ENCODE measurements at regions not wholly inside any gene's neighbourhood (a gene's known extent, or its start where the extent isn't known, plus 50 kb on each side); places are given as distances from the start of the nearest gene placed in this dataset.
"Not testable (repeated sequence)": the region's sequence is repeated elsewhere in the genome, so short reads cannot be mapped to it uniquely, and the experiment has no call there.

DNA sequence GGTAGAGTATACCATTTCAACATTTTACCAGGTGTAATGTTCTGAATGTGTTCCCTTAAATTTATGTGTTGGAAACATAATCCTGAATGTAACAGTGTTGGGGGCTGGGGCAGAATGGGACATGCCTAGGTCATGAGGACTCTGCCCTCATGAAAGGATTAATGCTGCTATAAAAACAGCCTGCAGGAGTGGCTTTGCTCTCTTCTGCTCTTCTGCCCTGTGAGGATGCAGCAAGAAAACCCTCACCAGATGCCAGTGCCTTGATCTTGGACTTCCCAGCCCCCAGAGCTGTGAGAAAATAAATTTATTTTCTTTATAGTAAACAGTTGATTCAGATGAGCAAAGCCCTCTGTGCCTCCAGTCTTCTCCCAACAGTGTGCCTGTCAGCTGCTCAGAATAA lies 326.0 kb upstream of the ONECUT1 start:
- no peak for DNase-seq

GRCh38 chr15:53115563-53115962 lies 325.4 kb upstream of the ONECUT1 start:
- DNase-seq: no peak

GRCh38 chr15:53114960-53115359 lies 324.8 kb upstream of the ONECUT1 start:
- DNase-seq: no peak

DNA sequence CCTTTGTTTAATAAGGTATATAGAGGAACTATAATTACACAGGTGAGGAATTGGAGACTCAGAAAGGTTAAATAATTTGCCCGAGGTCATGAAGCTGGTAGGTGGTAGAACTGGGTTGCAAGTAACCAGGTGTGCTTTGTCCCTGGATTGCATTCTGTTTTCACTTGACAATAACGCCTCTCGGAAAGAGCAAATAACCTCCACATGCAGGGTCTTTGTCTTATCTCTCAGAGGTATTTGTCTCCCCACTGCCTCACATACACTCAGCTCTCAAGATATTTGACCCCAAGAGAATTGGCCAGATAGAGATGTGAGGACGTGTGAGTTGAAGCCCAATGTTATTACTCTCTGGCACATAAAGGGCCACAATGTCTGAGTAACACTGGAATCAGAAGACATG lies 320.9 kb upstream of the ONECUT1 start:
- no peak for DNase-seq

GRCh38 chr15:53108319-53108718 lies 318.2 kb upstream of the ONECUT1 start:
- DNase-seq: no peak

DNA sequence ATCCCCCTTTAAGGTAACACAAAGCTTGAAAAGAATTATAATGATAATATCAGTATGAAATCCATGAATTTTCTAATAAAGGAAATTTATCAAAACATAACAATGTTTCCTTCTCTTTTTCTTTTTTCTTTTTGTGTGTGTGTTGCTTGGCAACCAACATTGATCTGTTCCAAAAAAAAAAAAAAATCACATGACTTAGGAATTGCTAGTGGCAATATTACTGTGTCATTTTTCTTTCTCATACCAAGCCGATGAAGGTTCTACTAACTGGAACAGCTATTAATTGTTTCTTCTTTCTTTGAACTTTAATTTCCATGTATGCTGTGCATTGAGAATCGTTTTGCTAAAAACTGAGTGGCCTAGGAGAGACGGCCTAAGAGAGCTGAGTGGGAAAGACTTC lies 317.7 kb upstream of the ONECUT1 start:
- no peak for DNase-seq

GRCh38 chr15:53106505-53107286 lies 316.6 kb upstream of the ONECUT1 start:
- DNase-seq: no peak

DNA sequence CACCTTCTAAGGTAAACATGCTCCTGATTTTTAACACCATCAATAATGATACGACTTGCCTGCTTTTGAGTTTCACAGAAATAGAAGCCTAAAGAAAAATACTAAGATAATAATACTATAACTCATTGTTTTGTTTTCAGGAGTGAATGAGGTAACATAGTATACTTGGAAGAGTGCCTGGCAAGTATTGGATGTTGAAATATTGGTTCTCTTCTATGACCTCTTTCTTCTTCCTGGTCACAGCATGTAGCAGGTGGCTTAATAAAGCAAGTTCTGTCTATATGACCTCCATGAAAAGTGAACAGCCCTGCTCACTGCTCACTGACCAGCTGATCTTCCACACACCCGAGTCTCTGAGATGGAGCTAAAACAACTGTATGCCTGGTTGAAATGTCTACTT lies 312.3 kb upstream of the ONECUT1 start:
- no peak for DNase-seq

GRCh38 chr15:53080484-53080883 lies 290.3 kb upstream of the ONECUT1 start:
- DNase-seq: no peak

DNA sequence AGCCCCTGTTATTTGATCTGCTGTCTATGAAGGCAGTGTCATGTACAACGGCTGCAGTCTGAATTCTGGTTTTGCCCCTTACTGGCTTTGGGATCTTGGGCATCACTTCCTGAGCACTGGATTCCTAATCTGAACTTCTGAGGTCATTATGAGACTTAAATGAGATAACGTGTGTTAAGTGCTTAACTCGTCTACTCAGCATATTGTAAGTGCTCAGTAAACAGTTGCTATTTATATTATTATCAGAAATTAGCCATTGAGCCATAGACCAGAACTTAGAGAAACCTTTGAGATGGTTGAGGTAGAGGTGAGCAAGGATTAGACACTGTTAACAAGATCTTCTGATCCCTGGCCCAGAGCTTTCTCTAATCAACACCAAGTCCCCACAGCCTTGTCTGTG lies 284.1 kb upstream of the ONECUT1 start:
- DNase-seq: no peak

GRCh38 chr15:53072077-53072476 lies 281.9 kb upstream of the ONECUT1 start:
- no peak for DNase-seq

- no peak for DNase-seq
Measured at GRCh38 chr15:53068636-53069035, 278.5 kb upstream of the ONECUT1 start.

DNA sequence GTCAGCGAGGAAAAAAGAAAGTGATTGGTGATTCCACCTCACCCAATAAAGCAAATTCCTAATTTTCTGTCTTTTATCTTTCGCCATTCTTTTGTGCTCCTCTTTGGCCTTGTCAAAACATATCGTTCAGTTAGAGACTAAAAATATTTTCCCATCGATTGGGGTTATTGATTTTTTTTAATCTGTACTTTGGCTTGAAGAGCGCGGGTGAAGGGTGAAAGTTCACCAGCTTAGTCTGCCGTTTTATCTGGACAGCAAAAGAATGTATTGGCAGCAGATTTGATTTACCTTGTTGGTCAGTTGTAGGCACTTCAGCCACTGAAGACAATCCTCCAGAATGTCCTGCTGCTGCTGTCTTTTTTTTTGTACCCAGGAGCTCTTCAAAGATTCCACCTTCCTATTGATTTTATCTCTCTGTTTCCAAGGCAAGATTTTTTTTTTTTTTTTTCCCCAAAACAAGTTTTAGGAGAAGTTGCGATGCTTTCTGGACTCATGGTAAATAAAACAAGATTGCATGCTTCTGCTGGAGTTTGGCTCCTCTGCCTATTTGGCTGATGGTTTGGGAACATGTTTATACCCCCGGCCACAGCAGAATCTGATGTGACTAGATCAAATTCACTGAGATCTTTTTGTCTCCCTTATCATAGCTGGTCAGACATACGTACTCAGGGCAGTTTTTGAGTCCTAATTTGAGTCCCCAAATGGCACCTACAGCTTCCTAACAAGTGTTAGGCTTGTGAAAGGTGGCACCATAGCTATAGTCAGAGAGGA lies 269.3 kb upstream of the ONECUT1 start:
- no peak for DNase-seq

DNA sequence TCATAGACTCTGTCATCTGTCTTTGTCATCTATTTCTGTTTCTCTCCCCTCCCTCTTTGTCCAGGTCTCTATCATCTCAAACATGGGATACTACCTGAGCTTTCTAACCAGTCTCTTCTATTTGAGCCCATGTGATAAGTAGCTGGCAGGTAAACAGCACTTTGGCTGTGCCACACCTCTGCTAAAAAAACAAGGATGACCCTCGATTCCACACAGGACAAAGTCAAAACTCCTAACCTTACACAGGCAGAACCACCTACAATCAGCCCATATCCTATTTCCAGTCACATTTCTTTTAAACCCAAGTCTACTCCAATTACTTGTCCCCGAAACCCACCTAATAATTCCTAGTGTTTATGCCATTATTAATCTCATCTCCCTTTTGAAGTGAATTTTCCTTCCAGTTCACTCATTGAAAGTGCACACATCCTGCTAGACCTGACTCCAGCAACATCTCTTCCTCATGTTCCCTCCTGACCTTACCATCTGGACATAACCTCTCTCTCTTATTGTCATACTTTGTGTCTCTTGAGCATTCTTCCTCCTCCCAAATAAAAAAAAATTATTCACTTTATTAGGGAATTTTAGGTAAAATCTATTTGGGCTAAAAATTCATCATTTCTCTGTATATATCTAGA lies 256.1 kb upstream of the ONECUT1 start:
- no peak for DNase-seq

GRCh38 chr15:53038655-53038941 lies 248.5 kb upstream of the ONECUT1 start:
- no peak for DNase-seq

GRCh38 chr15:53037904-53038654 lies 247.9 kb upstream of the ONECUT1 start:
- DNase-seq: no peak

DNA sequence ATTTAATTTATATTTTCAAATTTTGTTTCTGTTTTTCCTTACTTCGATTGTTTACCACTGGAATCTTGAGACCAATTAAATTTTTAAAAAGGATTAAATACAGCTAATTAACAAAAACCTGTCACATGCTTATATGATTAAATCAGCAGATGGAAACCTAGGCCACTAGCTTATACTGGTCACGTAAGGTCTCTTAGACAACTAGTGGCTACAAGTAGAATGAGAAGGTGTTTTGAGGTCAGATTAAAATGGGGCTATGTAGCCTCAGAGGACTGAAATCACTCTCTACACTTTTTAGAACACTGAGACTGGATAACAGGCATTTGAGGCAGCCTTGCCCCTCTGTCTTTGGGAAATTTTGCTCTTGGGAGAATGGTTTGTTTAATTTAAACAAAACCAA lies 246.5 kb upstream of the ONECUT1 start:
- DNase-seq: no peak

DNA sequence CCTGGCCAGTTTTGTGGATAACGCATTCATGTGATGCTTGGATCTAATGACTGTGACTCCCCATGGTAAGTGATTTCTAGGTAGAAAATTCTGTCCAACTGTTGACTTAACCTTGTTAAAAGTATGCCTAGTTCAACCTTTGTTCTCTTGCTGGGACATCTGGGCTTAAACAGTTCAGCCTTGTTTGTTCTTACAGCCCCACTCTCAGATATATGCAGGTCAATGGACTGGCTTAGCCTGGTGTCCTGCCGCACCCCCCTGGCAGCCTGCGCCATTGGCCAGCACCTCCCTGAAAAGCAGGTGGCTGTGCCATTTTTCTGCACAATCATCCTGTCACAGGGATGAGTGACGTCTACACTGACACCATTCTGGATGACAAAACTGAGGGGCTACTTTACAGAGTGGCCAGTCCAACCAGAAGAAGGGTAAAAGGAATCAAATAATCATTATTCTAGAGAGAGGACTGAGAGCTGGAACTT lies 244.7 kb upstream of the ONECUT1 start:
- DNase-seq: no peak

GRCh38 chr15:53033709-53034108 lies 243.6 kb upstream of the ONECUT1 start:
- DNase-seq: no peak

DNA sequence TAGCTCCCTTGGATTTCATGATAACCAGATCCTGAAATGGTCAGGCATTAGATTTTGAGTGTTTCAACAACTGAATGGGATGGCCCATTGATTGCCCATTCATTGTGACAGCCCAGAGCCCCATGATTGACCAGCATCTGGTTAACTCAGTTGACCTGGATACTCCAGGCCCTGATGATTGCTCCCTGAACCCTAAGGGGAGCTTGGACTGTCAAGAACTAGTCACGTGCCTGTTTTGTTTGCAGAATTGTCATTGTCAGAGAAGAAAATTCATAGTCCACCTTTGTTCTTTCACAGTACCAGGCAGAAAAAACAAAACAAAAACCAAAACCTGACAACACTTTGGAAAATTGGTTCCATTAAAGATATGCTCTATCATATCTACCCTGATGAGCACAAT lies 241.3 kb upstream of the ONECUT1 start:
- DNase-seq: no peak

- DNase-seq: no peak
Measured at GRCh38 chr15:53022788-53023187, 232.7 kb upstream of the ONECUT1 start.

GRCh38 chr15:53013329-53013728 lies 223.2 kb upstream of the ONECUT1 start:
- DNase-seq: no peak

DNA sequence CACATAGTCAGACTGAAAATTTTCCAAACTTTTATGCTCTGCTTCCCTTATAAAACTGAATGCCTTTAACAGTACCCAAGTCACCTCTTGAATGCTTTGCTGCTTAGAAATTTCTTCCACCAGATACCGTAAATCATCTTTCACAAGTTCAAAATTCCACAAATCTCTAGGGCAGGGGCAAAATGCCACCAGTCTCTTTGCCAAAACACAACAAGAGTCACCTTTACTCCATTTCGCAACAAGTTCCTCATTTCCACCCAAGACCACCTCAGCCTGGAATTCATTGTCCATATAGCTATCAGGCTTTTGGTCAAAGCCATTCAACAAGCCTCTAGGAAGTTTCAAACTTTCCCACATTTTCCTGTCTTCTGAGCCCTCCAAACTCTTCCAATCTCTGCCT lies 221.6 kb upstream of the ONECUT1 start:
- not testable (repeated sequence) for DNase-seq
